Psoas muscle (tissue), 7 donors: ENCODE measurements at regions not wholly inside any gene's neighbourhood (a gene's known extent, or its start where the extent isn't known, plus 50 kb on each side); places are given as distances from the start of the nearest gene placed in this dataset.

ENCODE experiments used
- ATAC-seq, 4 donors: fragments of 200-7000 bp; cut with Tn5 transposase; one replicate each; pipeline ENCODE4 v1.9.1; 2020; ENCODE audit warnings: moderate library complexity in 3 of 4, mild to moderate bottlenecking in 2 of 4
- DNase-seq, 2 donors: peaks; one replicate each; pipeline ENCODE4 v3.0.0-alpha.2; 2020
- H3K27ac ChIP-seq: fragments of 200-600 bp; one replicate; pipeline ENCODE4 v1.8.0; 2022
- H3K27me3 ChIP-seq, 3 donors: fragments of 200-600 bp in 1 of 3; one replicate each; pipeline versions ENCODE4 v1.6.1 to v1.8.0; 2013 to 2022; ENCODE audit warnings: low read length in 2 of 3, mild to moderate bottlenecking in 2 of 3, moderate library complexity in 1 of 3; ENCODE audit not compliant: insufficient read depth in 3 of 3
- H3K36me3 ChIP-seq, 2 donors: fragments of 200-600 bp in 1 of 2; one replicate each; pipeline versions ENCODE4 v1.6.1 to v1.8.0; 2013 to 2022; ENCODE audit warnings: low read depth in 1 of 2, mild to moderate bottlenecking in 1 of 2, moderate library complexity in 1 of 2; ENCODE audit not compliant: insufficient read depth in 1 of 2
- H3K4me1 ChIP-seq: fragments of 200-600 bp; one replicate; pipeline ENCODE4 v1.8.0; 2022
- H3K4me3 ChIP-seq: fragments of 200-600 bp; one replicate; pipeline ENCODE4 v1.8.0; 2022; ENCODE audit warnings: mild to moderate bottlenecking
- H3K9me3 ChIP-seq: fragments of 200-600 bp; one replicate; pipeline ENCODE4 v1.8.0; 2022
- WGBS, 3 donors: extraction: QIAGEN DNeasy Blood & Tissue Kit; methylation state at CpG; one replicate each; pipeline versions ENCODE4 v1.1.6 to v1.1.7; 2013; 5-methylcytosine and 5-hydroxymethylcytosine counted together
- intact Hi-C, 2 donors: fragments of 100-400 bp; cut with DNase I; formaldehyde crosslinking; loops; one replicate each; pipeline versions ENCODE4 v1.11.0 to v1.14.2; 2022
- TF ChIP-seq, protein P1 (sequence below): fragments of 200-600 bp; IDR thresholded peaks from one replicate; pipeline ENCODE4 v1.8.0; 2022; ENCODE audit warnings: antibody characterized with exemption
- donor health status: healthy with polysubstance abuse.
- donor health status: DM: no; HTN: no; CAD: no; lungs with moderate emphysema.
- donor health status: Bipolar disorder and iron deficiency.
- donor health status: healthy.
- donor health status: DM: yes; HTN: yes; CAD: no.
- donor health status: DM: no; HTN: no; CAD: no.
- donor health status: DM: yes; HTN: yes; CAD: no.

DNA sequence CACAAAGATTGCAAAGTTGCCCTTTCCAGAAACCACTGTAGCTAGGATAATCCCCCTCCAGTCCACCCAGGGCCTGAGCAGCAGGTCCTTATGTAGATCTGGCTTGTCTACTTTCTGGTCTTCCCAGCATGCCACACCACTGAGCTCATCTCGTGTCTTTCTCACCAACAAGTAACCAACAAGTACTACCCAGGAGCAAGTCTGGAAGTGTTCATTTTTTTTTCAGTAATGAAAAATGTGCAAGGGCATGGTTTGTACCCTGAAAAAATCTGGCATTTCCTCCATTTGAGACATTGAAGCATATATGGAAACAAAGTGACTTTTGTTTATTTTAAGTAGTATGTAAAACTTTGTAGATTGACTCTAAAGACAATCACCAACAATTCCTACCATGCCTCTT, 120.8 kb downstream of the INHBA start:
- H3K4me1 ChIP-seq, result no peaks in the 10 kb centered on the region
- H3K4me3 ChIP-seq, result no peak overlapping the region
- TF ChIP-seq, protein P1, sequence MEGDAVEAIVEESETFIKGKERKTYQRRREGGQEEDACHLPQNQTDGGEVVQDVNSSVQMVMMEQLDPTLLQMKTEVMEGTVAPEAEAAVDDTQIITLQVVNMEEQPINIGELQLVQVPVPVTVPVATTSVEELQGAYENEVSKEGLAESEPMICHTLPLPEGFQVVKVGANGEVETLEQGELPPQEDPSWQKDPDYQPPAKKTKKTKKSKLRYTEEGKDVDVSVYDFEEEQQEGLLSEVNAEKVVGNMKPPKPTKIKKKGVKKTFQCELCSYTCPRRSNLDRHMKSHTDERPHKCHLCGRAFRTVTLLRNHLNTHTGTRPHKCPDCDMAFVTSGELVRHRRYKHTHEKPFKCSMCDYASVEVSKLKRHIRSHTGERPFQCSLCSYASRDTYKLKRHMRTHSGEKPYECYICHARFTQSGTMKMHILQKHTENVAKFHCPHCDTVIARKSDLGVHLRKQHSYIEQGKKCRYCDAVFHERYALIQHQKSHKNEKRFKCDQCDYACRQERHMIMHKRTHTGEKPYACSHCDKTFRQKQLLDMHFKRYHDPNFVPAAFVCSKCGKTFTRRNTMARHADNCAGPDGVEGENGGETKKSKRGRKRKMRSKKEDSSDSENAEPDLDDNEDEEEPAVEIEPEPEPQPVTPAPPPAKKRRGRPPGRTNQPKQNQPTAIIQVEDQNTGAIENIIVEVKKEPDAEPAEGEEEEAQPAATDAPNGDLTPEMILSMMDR, result no peak
- 72 to 81% (median 77%) methylated on average over 1 of the region's 1 CpG for WGBS, 3 donors
- no peaks in the 10 kb centered on the region for H3K9me3 ChIP-seq
- ATAC-seq (no peak), DNase-seq (no peak)
- H3K27me3 ChIP-seq, result no peaks in the 10 kb centered on the region
- intact Hi-C loops, result no loop called here
- H3K36me3 ChIP-seq, result no peaks in the 10 kb centered on the region
- H3K27ac ChIP-seq, result no peak overlapping the region

- ATAC-seq, result no peak
- Histone ChIP-seq H3K27me3 (no peaks in the 10 kb centered on the region), H3K36me3 (no peaks in the 10 kb centered on the region), H3K27ac (no peak overlapping the region), H3K4me1 (no peaks in the 10 kb centered on the region), H3K4me3 (no peak overlapping the region), H3K9me3 (no peaks in the 10 kb centered on the region)
- no peak for DNase-seq
- 31 to 67% (median 52%) methylated on average over 1 of the region's 1 CpG for WGBS, 3 donors
- TF ChIP-seq, protein P1, result no peak
- intact Hi-C loops, result no loop called here
Measured at GRCh38 chr7:41581041-41581440, 121.8 kb downstream of the INHBA start.

DNA sequence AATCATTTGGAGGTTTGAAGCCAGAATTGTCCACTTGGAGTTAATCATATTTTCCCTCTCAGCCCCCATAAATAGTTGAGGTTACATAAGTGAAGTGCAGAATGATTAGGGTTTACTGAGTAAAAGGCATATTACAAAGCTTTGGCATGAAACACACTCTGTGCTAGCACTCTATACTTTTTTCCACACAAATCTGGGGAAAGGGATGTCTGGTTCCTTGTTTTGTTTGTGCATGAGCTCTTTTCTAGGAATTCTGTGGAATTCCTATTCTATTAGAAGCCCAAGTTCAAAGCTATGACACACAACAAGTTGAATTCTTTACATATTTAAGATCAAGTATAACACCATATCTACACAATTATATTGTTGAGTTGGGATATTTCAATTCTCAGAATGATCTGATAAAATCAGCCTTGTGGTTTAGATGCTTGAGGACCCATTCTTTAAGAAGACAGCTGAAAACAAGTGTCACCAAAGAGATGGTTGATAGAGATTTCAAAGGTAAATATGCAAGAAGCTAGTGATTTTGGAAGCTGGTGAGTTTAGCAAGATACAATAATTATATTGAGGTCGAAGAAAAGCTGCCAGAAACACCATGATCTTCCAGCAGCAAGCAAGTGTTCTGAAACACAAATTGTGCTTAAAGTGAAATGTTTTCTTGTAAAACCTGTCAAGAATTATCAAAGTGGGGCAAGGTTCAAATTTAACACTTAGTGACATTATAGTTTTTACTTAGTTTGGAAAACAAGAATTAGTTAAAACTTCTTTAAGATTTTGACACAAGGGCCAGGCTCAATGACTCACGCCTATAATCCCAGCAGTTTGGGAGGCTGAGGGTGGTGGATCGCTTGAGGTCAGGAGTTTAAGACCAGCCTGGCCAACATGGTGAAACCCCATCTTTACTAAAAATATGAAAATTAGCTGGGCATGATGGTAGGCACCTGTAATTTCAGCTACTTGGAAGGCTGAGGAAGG, 122.6 kb downstream of the INHBA start:
- Histone ChIP-seq H3K27ac (no peak overlapping the region), H3K9me3 (no peaks in the 10 kb centered on the region), H3K4me3 (no peak overlapping the region), H3K4me1 (no peaks in the 10 kb centered on the region), H3K36me3 (no peaks in the 10 kb centered on the region), H3K27me3 (no peaks in the 10 kb centered on the region)
- intact Hi-C loops, result no loop called here
- 71 to 82% (median 81%) methylated on average over 3 of the region's 3 CpGs for WGBS, 3 donors
- DNase-seq (no peak), ATAC-seq (no peak)
- TF ChIP-seq, protein P1, result no peak

- TF ChIP-seq, protein P1, result no peak
- H3K36me3 ChIP-seq, result no peaks in the 10 kb centered on the region
- no peaks in the 10 kb centered on the region for H3K9me3 ChIP-seq
- H3K4me1 ChIP-seq, result no peaks in the 10 kb centered on the region
- no peaks in the 10 kb centered on the region for H3K27me3 ChIP-seq
- DNase-seq (no peak), ATAC-seq (no peak)
- intact Hi-C loops, result no loop called here
- 85 to 92% (median 91%) methylated on average over 1 of the region's 1 CpG for WGBS, 3 donors
- no peak overlapping the region for H3K27ac ChIP-seq
- H3K4me3 ChIP-seq, result no peak overlapping the region
Measured at GRCh38 chr7:41578700-41579099, 124.2 kb downstream of the INHBA start.
